SK-N-MC (cell line): ENCODE measurements at regions not wholly inside any gene's neighbourhood (a gene's known extent, or its start where the extent isn't known, plus 50 kb on each side); places are given as distances from the start of the nearest gene placed in this dataset.

Source experiments
- EZH2 ChIP-seq: fragments of 200-600 bp; sonication (generic); IDR thresholded peaks from one replicate; pipeline ENCODE4 v1.6.1; 2017; ENCODE audit warnings: antibody characterized with exemption
- POLR2AphosphoS5 ChIP-seq: IDR thresholded peaks from 2 replicates; pipeline ENCODE4 v1.6.1; 2012; ENCODE audit warnings: mild to moderate bottlenecking, low read depth, low read length, borderline replicate concordance

DNA sequence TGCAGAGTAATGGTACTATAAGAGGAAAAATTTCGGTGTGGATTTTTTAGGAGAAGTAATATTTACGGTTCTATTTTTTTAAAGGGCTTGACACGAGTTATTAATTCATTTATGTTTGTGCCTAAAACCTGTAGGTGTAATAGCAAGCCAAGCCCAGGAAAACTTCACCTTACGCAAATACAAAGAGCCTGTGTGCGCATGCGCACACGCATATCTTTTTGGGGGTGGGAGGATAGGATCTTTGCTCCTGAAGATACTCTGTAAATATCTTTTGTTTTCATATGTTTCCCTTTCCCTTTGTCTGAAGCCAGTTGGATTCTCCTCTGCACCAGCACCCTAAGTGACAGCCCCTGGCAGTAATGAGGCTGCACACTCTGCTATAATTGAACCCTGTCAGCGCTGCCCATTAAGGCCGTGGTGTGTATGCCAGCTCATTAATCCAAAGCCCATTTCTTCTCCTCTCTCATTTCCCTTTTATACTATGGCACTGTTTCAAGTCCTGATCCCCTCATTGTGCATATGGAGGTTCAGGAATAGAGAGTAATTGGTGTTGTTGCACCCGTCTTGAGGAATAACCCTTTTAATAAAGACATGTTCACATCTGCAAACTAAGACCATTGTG lies 327.2 kb upstream of the E2F7 start:
- TF ChIP-seq POLR2AphosphoS5 (no peak), EZH2 (no peak)
